ENCODE measurements at regions not wholly inside any gene's neighbourhood (a gene's known extent, or its start where the extent isn't known, plus 50 kb on each side); places are given as distances from the start of the nearest gene placed in this dataset.

DNA sequence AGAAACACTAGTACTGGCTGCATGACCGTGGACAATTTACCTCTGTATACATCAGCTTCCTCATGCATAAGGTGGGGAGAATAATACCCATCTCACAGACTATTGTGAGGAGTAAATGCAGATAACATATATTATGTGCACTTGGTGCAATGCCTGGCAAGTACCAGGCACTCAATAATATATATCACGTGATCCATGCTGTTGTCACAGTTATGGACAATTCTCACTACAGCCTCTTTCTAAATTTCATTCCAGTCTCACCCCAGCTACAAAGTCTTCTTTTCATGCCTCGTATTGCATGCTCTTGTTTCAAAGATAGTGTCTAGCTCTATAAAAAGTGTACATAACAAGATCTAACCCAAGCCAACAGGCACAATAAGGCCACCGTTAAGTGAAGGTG, 494.3 kb upstream of the ADAMTS9 start:
- ChIA-PET CTCF (interaction anchor here (2.1 kb wide), 1 partner anchor 12 kb away, joined by 5 read pairs; no protein-coding TSS in a partner anchor), RAD21 (ENCODE audit: low non-redundant PET in 1 of 2, low total read pairs in 2 of 2, uncharacterized antibody in 2 of 2, unreplicated experiment in 2 of 2) (no interaction called here), POLR2A (no interaction called here)
- H3K9me2 ChIP-seq (ENCODE audit: insufficient read depth), result no peaks in the 10 kb centered on the region
- no peaks in the 10 kb centered on the region for H3K9me3 ChIP-seq (ENCODE audit: control insufficient read depth in 1 of 2, insufficient read depth in 1 of 2, low read depth in 1 of 2, low read length in 2 of 2)
- no peak overlapping the region for H2AFZ ChIP-seq (ENCODE audit: low read depth, low read length, poor library complexity, severe bottlenecking)
- intact Hi-C loops (cut with micrococcal nuclease), result no loop called here
- BruUV-seq (replicated peaks), result no TSS peak
- H3K36me3 ChIP-seq (ENCODE audit: control insufficient read depth in 1 of 2, insufficient read depth in 2 of 2, low read length in 2 of 2), result no peaks in the 10 kb centered on the region
- H3K4me2 ChIP-seq (ENCODE audit: low read length), result no peak overlapping the region
- H3K27me3 ChIP-seq (ENCODE audit: insufficient read depth, low read length), result peaks cover 23% of the 10 kb centered on the region
- no peak overlapping the region for H3K4me3 ChIP-seq (replicated peaks in 1 of 2; ENCODE audit: low read depth in 1 of 2, low read length in 2 of 2)
- no peak overlapping the region for H3K9ac ChIP-seq (ENCODE audit: low read length)
- no peaks in the 10 kb centered on the region for H4K20me1 ChIP-seq (ENCODE audit: insufficient read depth)
- DNase-seq (ENCODE audit: low read depth, low spot score) (no peak), ATAC-seq (no peak)
- H3K27ac ChIP-seq (ENCODE audit: low read depth, low read length), result no peak overlapping the region
- no peak for TF ChIP-seq SP1 (IDR thresholded peaks at IDR 0.05; ENCODE audit: low read depth)
- TF ChIP-seq SIN3A (IDR thresholded peaks at IDR 0.05; ENCODE audit: low read depth), result no peak
- H3K4me1 ChIP-seq (ENCODE audit: control insufficient read depth in 1 of 2, insufficient read depth in 2 of 2, low read length in 2 of 2), result no peaks in the 10 kb centered on the region
- H3K79me2 ChIP-seq (ENCODE audit: insufficient read depth, low read length), result no peaks in the 10 kb centered on the region

DNA sequence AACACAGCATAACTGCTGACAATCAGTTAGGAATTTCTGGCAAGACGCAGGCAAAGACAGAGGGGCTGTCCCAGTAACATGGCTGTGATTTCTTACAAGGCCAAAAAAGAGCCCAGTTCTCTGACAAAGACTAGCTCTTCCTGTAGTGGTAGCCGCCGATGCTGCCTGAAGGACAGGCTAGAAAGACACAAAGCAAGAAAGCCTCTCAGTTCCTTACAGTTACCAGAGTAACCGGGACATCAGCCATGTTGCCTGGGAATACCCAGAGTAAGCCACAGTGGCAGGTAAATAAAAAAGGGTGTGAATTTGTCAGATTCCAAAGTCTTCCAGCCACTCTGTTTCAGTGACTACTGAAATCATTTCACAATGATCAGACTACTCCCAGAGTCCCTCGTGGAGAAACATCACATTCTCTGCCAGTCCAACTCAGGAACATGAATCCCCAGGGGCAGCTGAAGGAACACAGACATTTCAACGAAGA, 493.6 kb upstream of the ADAMTS9 start:
- ATAC-seq (no peak), DNase-seq (ENCODE audit: low read depth, low spot score) (no peak)
- no peaks in the 10 kb centered on the region for H3K4me1 ChIP-seq (ENCODE audit: control insufficient read depth in 1 of 2, insufficient read depth in 2 of 2, low read length in 2 of 2)
- no peak overlapping the region for H3K4me2 ChIP-seq (ENCODE audit: low read length)
- peaks cover 23% of the 10 kb centered on the region for H3K27me3 ChIP-seq (ENCODE audit: insufficient read depth, low read length)
- H3K4me3 ChIP-seq (replicated peaks in 1 of 2; ENCODE audit: low read depth in 1 of 2, low read length in 2 of 2), result no peak overlapping the region
- CTCF ChIA-PET, result interaction anchor here (2.1 kb wide), 1 partner anchor 11 kb away, joined by 5 read pairs; no protein-coding TSS in a partner anchor
- intact Hi-C loops (cut with micrococcal nuclease), result no loop called here
- no peaks in the 10 kb centered on the region for H4K20me1 ChIP-seq (ENCODE audit: insufficient read depth)
- no peak overlapping the region for H3K9ac ChIP-seq (ENCODE audit: low read length)
- H2AFZ ChIP-seq (ENCODE audit: low read depth, low read length, poor library complexity, severe bottlenecking), result no peak overlapping the region
- H3K79me2 ChIP-seq (ENCODE audit: insufficient read depth, low read length), result no peaks in the 10 kb centered on the region
- H3K36me3 ChIP-seq (ENCODE audit: control insufficient read depth in 1 of 2, insufficient read depth in 2 of 2, low read length in 2 of 2), result no peaks in the 10 kb centered on the region
- no TSS peak for BruUV-seq (replicated peaks)
- POLR2A ChIA-PET, result no interaction called here
- RAD21 ChIA-PET (ENCODE audit: low non-redundant PET in 1 of 2, low total read pairs in 2 of 2, uncharacterized antibody in 2 of 2, unreplicated experiment in 2 of 2), result no interaction called here
- H3K27ac ChIP-seq (ENCODE audit: low read depth, low read length), result no peak overlapping the region
- no peaks in the 10 kb centered on the region for H3K9me2 ChIP-seq (ENCODE audit: insufficient read depth)
- no peaks in the 10 kb centered on the region for H3K9me3 ChIP-seq (ENCODE audit: control insufficient read depth in 1 of 2, insufficient read depth in 1 of 2, low read depth in 1 of 2, low read length in 2 of 2)
- TF ChIP-seq SRF (IDR thresholded peaks at IDR 0.05; ENCODE audit: low read depth), result no peak
- no peak for TF ChIP-seq EZH2phosphoT487 (IDR thresholded peaks at IDR 0.05; ENCODE audit: borderline replicate concordance)
- no peak for TF ChIP-seq CEBPB (IDR thresholded peaks at IDR 0.05; ENCODE audit: low read depth)
- TF ChIP-seq POLR2AphosphoS5 (IDR thresholded peaks at IDR 0.05; ENCODE audit: low read depth, low read length), result no peak
- no peak for TF ChIP-seq CBX3 (IDR thresholded peaks at IDR 0.05; ENCODE audit: low read depth)
- TF ChIP-seq POLR2A (IDR thresholded peaks at IDR 0.05; ENCODE audit: borderline replicate concordance, extremely low read depth, insufficient read depth, insufficient read length), result no peak
- no peak for TF ChIP-seq SP1 (IDR thresholded peaks at IDR 0.05; ENCODE audit: low read depth)
- TF ChIP-seq YY1 (IDR thresholded peaks at IDR 0.05; ENCODE audit: extremely low read depth, insufficient replicate concordance, low read depth, low read length), result no peak
- no peak for TF ChIP-seq CTCF (IDR thresholded peaks at IDR 0.05 in 2 of 3, conservative IDR thresholded peaks at IDR 0.05 in 1 of 3; ENCODE audit: borderline replicate concordance in 1 of 3, insufficient read depth in 1 of 3, low read depth in 2 of 3, low read length in 2 of 3)
- no peak for TF ChIP-seq RAD21 (IDR thresholded peaks at IDR 0.05; ENCODE audit: low read depth)
- no peak for TF ChIP-seq SIN3A (IDR thresholded peaks at IDR 0.05; ENCODE audit: low read depth)
- no peak for TF ChIP-seq ZBTB33 (IDR thresholded peaks at IDR 0.05; ENCODE audit: extremely low read depth, insufficient replicate concordance, low read length)
- TF ChIP-seq EGR1 (IDR thresholded peaks at IDR 0.05; ENCODE audit: low read depth), result no peak
- TF ChIP-seq ZFX (IDR thresholded peaks at IDR 0.05), result no peak
